NCI-H2196 (cell line): ENCODE measurements at regions not wholly inside any gene's neighbourhood (a gene's known extent, or its start where the extent isn't known, plus 50 kb on each side); places are given as distances from the start of the nearest gene placed in this dataset.

Experiments
- DNase-seq: peaks from one replicate; lab custom pipeline; 2025; ENCODE audit not compliant: unreplicated experiment; lab: John Stamatoyannopoulos, UW

DNA sequence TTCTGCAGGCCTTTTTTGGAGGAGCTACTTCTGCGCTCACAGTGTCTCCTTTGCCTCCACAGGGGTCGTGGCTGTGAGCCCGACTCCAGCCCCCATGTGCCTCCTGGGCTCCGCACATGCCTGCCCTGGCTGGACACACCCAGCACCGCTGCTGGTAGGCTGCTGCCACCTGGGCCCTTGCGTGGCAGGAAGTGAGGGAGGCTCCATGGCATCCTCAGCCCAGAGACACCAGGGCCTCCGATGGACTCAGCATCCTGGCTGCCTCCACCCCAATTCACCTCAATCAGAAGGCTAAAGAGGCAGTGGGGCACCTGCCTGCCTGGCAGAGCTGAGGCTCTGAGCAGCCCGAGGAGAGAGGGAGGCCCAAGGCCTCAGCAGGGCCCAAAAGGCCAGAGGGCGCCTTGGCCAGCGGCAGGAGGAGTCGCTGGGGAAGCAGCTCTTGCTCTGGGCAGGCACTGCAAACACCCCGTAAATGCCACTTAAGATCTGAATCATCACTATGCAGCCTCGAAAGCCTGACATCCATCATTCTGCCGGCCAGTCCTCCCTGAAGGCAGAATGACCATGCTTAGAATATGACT lies 68.3 kb upstream of the OTOS start:
- no peak for DNase-seq

DNA sequence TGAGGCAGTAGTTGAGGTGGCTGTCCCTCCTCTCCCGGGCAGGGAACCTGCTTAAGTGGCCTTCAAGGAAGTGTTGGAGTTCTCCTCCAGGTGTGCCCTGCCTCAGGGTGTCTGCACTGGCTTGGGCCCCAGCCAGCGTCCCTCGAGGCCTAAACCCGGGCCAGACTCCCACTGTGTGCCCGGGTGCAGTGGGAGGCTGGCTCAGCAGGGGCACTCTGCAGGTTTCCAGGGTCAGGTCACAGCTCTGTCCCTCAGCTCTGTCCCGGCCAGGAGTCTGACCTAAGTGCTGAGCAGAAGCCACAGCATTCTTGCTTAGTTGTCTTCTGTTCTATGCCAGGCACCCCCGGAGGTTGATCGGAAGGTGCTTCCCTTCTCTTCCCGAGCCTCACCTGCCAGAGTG lies 69.0 kb upstream of the OTOS start:
- no peak for DNase-seq

DNA sequence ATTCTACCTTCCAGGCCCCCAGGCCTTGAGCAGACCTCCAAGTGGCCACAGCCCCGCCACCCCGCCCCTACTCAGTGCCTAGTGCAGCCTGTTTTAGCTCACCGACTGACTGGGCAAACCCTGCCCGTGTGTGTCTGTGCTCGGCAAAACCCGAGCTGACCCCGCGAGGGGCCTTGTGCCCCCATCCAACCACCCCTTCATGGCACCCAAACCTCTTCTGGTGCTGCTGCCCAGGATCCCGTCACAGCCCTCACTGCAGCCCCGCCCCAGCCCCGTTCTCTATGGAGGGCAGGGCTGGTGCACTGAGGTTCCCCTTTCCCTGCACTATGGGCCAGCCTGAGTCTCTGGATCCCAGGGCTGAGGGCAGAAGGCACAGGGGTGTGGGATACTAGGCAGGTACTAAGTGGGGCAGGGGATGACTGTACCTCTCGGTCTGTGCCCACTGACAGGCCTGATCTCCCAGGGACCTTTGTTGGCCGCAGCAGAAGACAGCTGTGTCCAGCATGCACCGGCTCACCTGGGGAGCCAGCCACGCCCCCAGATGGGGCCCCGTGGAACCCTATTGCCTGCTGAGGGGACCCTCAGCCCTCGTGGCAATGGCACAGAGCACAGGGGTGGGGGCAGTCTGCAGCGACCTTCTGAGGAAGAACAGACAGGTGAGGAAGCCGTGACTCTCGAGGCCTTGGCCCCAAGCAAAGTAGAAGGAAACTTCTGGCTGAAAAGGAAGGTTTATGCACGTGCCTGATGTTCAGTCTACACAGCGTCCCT lies 69.9 kb upstream of the OTOS start:
- DNase-seq = no peak

DNA sequence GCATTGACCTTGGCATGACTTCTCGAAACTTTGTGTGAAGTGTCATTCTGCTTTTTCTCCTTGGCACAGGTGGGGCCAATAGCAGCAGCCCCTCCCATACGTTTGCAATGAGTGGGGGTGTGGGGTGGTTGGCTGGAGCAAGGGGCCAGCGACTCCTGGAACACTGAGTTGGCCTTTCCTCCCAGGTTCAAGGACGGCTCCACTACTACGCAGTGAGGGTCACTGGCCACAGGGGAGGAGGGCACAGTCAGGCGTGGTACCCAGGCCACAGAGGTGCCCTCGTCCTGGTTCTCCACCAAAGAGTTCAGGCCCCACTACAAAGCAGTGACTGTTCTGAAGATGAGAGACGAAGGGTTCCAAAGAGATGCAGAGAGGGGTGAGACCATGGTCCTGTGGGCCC lies 70.6 kb upstream of the OTOS start:
- DNase-seq = no peak

DNA sequence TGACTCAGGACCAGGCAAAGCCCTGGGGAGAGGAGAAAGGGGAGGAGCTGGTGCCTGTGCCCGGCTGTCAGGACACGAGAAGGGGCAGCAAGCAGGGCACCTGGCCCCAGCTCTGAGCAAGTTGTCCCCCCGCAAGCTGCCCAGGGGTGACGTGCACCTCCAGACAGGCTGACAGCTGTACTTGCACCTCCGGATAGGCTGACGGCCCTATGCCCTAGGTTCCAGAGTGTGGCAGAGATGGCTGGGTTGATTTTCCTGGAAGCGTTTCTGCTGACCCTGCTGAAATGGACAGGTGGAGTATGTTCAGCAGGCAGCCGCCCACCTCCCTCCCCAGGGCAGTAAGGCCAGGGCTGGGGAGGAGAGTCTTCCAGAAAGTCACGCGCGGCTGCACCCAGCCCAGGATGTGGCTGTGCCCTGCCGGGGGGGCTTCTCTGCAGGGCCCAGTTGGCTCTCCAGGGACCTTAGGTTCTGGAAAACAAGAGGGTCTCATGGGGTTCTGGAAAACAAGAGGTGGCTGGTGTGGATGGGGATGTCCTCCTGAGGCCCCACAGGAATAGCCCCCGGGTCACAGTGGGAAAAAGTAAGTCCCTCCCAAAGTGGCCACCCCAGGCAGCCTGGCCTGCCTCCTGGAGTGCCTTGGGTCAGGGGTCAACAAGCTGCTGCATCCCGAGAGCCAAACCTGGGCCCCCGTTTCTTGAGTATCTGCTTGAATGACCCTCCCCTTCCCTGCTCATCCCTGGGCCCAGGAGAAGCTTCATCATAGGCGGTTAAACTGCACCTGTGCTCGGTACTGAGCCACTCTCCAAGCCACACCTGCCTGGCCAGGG lies 71.4 kb upstream of the OTOS start:
- DNase-seq = no peak

DNA sequence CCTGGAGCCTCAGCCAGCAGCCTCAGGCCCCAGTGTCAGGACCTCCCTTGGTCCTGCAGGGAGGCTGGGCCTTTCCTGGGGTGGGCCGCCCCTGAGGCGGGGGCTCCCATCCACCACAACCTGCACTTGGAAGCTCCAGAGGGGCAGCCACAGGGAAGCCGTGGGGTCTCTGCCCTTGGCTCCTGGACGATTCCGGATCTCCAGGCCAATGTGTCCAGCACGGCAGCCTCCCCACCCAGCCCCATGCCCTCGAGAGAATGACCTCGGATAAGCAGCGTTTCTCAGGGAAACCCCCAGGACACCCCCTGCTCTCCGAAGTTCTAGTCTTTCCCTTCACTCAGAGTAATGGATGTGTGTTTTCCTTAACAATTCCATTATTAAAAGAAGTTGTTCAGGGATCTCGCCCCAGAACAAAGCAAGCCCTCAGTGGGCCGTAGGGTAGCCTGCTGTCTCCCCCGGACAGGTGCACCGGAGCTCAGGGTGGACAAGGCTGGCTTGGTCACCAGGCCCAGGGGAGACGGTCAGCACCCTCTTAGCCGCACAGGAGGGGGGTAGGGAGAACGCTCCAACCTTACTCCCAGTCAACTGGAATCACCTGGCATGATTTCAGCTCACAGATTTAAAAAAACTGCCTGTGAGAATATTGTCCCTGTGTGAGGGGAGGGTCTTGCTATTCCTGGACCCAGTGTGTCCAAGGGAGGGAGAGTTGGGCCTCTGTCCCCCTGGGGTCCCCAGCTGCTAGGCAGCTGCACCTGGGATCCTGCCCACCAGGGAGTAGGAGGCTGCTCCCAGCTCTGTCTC lies 72.2 kb upstream of the OTOS start:
- no peak for DNase-seq

DNA sequence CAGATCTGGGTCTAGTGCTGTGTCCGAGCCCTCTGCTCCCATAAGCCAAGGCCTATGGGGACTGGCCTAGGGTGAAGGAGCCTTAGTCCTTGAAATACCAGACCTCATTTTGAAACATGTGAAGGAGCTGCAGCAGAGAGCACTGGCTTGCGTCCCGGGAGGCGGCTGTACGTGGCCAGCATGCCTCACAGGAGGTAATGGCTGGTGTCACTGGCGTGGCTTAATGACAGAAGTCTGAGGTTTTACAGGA lies 72.7 kb upstream of the OTOS start:
- DNase-seq = no peak

DNA sequence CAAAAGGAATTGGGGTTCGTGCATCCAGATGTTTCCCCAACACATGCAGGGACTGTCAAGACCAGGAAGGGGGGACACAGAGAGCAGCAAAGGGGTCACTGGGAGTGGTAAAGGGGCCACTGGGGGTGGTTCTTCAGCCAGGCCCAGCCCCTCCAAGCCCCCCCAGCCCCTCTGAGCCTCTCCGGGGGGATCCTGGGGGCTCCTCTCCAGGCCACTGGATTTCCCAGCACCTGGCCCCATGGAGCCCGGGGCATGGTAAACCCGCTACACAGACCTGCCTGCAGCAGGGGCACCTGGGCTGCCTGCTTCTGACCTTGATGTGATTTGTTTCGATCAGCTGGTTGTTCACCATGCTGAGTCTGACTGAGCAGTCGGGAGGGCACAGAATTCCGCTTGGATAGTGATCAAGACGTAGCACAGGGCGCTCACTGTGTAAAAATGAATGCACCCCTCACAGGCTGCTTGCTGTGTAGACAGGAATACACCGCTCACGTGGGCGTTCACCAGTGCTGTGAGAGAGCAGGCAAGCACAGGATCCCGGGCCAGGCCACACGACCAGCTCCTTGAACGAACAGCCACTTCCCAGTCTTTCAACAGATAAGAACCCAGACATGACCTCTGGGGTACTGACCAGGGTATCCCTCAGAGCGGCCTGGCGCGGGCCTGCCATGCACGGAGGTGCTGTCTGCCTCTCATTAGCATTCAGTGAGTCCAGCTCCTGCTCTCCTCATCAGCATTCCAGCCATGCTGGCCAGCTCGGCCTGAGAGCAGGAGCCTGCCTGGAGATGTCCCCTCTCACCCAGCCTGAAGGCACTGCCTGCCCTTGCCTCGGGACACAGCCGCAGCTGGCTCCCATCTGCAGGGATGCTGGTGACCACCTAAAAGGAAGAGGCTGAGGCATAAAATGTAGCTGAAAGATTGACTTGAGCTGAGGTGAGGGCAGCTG lies 73.3 kb upstream of the OTOS start:
- DNase-seq = no peak

DNA sequence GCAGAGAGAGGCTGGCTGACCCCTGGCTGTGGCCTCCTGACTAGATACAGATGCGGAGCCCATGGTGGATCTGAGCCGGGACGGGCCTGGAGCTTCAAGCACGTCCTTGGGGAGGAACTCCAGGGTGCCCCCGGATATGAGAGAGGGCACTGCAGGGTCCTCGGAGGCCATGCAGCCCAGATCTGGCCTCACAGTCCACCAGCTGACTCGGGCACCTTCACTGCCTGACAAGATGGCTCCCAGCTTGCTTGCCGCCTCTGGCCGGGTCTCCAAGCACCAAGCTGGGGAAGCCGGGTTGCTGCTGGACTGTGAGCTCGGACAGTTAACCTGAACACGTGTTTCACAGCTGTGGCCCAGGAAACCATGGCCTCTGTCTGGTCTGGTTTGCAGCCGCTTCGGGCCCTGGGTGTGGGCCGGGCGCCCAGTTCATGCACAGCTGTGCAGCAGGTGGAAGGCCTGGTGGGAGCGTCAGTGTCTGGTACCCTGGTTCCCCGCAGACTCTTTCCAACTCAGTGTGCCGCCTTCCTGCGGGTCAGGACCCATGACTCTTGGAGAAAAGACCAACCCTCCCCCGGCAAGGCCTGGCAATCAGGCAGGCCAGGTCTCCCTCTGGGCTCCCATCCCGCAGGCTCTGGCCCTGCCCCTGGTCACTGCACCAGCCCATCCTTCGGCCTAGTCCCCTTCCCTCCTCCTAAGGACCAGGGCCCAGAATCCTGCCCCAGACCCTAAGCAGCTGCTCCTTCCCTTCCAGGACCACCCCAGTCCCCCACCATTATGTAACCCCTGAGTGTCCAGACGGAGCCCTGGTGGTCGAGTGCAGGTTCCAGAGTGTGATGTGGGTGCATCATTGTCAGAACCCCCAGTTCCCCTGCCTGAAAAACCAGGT lies 74.6 kb upstream of the OTOS start:
- no peak for DNase-seq

DNA sequence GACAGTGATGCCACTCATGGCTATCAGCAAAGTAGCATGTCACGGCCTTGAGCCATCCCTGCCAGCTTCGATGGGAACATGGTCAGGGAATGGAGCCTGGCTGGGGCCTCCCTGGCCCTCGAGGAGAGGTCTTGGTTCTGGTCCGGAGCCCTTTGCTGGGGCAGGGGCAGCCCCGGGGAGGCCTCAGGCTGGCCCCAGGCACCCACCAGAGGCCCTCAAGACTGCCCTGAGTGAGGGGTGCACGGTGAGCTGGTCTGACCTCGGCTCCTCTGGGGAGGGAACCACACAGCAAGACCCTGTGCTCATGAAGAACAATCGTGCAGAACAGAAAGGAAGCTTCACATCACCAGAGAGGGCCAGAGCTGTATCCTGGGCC lies 75.2 kb upstream of the OTOS start:
- no peak for DNase-seq

DNA sequence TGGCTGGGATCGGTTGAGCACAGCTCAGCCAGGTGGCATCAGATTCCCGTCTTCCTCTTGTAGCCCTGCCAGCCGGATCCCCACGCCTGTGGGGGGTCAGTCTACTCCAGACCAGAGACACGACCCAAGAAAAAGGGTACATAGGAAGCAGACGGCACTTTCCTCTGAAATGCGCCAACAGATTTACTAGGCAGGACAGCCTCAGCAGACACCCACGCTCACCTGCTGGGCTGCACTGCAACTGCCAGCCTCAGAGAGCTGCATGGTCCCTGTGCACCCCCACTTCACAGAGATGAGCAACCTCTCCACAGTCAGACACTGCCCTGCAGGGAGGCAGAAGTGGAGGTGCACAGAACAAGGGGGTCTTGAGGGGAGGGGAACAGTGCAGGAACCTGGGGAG lies 75.7 kb upstream of the OTOS start:
- DNase-seq = no peak

DNA sequence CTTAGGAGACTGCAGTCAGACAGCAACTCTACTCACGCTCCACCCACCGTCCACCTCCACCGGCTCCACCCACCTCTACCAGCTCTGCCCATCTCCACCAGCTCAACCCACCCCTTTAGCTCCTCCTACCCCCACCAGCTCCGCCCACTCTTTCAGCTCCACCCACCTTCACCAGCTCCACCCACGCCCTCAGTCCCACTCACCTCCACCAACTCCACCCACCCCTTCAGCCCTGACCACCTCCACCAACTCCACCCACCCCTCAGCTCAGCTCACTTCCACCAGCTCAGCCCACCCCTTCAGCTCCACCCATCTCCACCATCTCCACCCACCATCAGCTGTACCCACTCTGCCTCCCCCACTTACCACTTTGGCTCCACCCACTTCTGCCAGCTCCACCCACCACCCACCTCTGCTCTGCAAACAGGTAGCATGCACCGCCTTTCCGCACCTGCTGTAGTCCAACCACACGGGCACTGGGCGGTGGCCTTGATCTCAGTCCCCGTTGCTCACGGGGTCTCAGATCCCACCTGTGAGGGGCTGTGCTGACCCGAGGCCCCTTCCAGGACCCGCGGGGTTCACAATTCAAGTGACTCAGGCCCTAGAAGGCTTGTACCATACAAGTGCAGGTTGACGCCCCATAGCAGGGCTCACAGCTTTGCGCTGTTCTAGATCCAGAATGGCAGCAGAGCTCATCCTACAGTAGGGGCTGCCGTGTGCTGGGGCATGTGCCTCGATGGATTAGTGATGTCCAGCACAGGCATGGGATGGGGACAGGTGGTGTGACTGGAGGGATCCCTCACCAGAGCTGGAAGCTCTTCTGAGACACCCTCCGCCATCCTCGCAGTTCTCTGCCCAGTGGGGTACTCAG lies 77.2 kb upstream of the OTOS start:
- no peak for DNase-seq

DNA sequence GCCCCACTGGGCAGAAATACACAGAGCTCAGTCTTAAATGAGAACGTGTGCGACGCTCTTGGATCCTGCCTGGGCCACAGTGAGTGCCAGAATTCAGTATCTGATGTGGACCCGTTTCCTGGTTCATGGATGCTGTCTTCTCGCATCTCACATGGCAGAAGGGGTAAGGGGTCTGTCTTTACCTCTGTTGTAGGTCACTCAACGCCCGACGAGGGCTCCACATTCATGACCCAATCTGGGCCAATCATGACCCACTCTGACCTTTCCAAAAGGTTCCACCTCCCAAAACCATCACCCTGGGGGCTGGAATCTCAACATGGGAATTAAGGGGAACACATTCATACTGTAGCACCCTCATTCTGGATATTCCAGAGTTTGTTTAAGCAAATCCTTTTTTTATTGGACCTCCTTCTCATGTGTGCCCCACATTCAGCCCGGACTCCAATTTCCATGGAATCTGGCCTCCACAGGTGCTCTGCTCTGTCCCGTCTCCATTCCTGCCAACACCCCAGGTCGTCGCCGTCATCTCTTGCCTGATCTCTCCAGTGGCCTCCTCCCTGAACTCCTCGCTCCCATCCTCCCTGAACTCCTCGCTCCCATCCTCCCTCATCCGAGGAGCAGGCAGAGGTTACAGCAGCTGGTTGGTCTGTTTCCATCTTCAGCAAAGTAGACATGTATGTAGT lies 78.9 kb upstream of the OTOS start:
- no peak for DNase-seq

DNA sequence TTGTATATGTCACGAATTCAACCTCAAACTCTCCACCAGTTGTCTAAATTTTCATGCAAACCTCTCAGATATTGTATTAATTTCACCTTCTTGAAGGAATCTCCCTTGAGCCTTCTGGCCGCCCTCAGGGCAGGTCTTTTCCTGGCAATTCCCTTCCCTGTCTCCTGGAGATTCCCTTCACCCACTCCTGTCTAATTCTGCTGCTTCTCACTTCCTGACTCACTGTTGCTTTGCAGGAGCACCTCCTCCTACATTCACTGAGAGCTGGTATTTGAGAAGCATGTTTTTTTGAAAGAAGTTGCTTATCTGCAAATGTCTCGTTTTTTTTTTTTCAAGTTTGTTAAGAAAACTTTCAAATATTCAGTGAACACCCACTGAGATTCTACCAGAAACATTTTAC lies 79.9 kb upstream of the OTOS start:
- DNase-seq = no peak

DNA sequence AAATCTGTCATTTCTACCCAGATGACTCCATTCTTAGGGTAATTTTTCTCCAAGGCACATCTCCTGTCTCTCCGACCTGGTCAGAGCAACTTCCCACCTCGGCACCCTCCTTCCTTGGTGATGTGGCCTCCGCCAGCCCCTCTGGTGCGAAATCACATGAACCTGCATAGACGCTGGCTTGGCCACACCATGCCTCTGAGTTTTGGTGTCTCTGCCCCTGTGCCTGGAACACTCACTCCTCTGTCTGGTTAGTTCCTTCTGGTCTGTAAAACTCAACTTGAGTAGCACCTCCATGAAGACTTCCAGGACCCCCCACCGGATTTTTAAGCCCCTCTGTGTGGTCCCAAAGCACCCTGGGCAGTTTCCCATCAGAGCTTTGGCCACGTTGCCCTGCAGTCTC lies 83.2 kb upstream of the OTOS start:
- no peak for DNase-seq

DNA sequence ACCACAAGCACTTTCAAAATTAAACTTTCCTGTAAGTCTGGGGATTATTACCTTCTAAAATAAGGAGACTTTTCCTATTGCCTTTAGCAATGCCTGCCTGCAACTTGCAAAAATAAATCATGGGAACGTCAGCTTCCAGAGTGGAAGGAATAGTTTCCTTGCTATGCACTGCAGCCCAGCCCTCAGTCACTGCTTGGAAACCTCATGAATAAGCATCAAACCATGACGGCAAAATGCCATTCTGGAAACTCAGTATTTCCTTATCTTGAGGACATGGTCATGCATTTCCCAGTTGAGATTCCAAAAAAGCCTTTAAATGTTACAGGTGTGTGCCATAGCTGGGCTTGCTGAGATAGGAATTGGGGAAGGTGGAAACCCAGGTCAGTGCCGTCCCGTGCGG lies 84.2 kb upstream of the OTOS start:
- DNase-seq = no peak

DNA sequence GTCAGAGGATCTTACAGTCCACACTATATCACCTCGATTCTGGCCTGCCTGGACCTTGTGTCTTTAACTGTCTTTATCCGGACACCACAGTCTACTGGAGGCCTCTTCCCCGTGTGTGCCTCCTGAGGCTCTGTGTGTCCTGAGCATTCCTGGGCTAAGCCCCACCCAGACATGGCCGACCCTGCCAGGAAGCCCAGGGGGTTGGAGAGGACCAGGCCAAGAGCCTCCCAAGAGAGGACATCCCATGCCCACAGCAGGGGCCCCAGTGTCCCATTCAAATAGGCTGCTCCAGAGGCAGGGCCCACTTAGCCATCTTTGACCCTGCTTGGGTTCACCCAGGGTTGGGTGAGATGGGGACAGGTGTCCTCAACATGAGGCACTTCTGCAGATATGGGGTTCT lies 84.7 kb upstream of the OTOS start:
- no peak for DNase-seq
